CD4-positive, alpha-beta memory T cell (primary cell): ENCODE measurements at regions not wholly inside any gene's neighbourhood (a gene's known extent, or its start where the extent isn't known, plus 50 kb on each side); places are given as distances from the start of the nearest gene placed in this dataset.

Experiments used
- CTCF ChIA-PET: fragments of 350-600 bp; sonication (Branson Sonifier 250); formaldehyde crosslinking; loops from one replicate; lab custom pipeline; 2021; ENCODE audit warnings: inconsistent platforms; ENCODE audit not compliant: partially characterized antibody; lab: Charles Lee
- POLR2A ChIA-PET: fragments of 350-600 bp; sonication (Branson Sonifier 250); formaldehyde crosslinking; loops from one replicate; lab custom pipeline; 2021; ENCODE audit not compliant: partially characterized antibody; lab: Charles Lee
- DNase-seq, 5 donors: peaks; one replicate each; pipeline versions ENCODE4 v3.0.0 to v3.0.0-alpha.2; 2020 to 2022; ENCODE audit warnings: mixed read lengths in 1 of 5
- H3K27ac ChIP-seq: one replicate; pipeline ENCODE4 v1.7.0; 2013; ENCODE audit warnings: low read depth, low read length
- H3K27me3 ChIP-seq: 2 replicates; pipeline ENCODE4 v1.7.0; 2013; ENCODE audit warnings: mild to moderate bottlenecking, low read length, moderate library complexity; ENCODE audit not compliant: insufficient read depth
- H3K36me3 ChIP-seq: 2 replicates; pipeline ENCODE4 v1.7.0; 2013; ENCODE audit warnings: mild to moderate bottlenecking, low read length, moderate library complexity; ENCODE audit not compliant: insufficient read depth
- H3K4me1 ChIP-seq: 2 replicates; pipeline ENCODE4 v1.7.0; 2013; ENCODE audit warnings: mild to moderate bottlenecking, low read length, moderate library complexity; ENCODE audit not compliant: insufficient read depth
- H3K4me3 ChIP-seq, 2 donors: one replicate each; pipeline ENCODE4 v1.7.0; 2013; ENCODE audit warnings: low read length in 2 of 2, mild to moderate bottlenecking in 1 of 2
- H3K9me3 ChIP-seq, 2 donors: one replicate each; pipeline ENCODE4 v1.7.0; 2013; ENCODE audit warnings: low read length in 2 of 2, control low read depth in 1 of 2; ENCODE audit not compliant: control insufficient read depth in 1 of 2
- H3K27ac Mint-ChIP-seq, 7 donors: one replicate each; pipeline ENCODE4 v1.8.0; 2020 to 2021; ENCODE audit warnings: mixed read lengths in 7 of 7, mild to moderate bottlenecking in 6 of 7, inconsistent platforms in 3 of 7, moderate library complexity in 3 of 7
- H3K27me3 Mint-ChIP-seq, 2 donors: one replicate each; pipeline ENCODE4 v1.8.0; 2020 to 2021; ENCODE audit warnings: mixed read lengths in 2 of 2
- H3K36me3 Mint-ChIP-seq, 2 donors: one replicate each; pipeline ENCODE4 v1.8.0; 2020 to 2021; ENCODE audit warnings: mixed read lengths in 2 of 2, inconsistent platforms in 1 of 2, mild to moderate bottlenecking in 1 of 2
- H3K4me1 Mint-ChIP-seq, 4 donors: one replicate each; pipeline ENCODE4 v1.8.0; 2020 to 2021; ENCODE audit warnings: mixed read lengths in 4 of 4, mild to moderate bottlenecking in 1 of 4
- H3K4me3 Mint-ChIP-seq, 8 donors: one replicate each; pipeline ENCODE4 v1.8.0; 2020 to 2021; ENCODE audit warnings: mixed read lengths in 8 of 8, mild to moderate bottlenecking in 7 of 8, moderate library complexity in 6 of 8, inconsistent platforms in 3 of 8
- H3K9me3 Mint-ChIP-seq, 8 donors: one replicate each; pipeline ENCODE4 v1.8.0; 2020 to 2021; ENCODE audit warnings: mixed read lengths in 8 of 8, mild to moderate bottlenecking in 5 of 8, inconsistent platforms in 3 of 8, moderate library complexity in 1 of 8
- intact Hi-C: fragments of 100-400 bp; cut with micrococcal nuclease; formaldehyde crosslinking; loops from one replicate; pipeline ENCODE4 v1.15.1; 2023

DNA sequence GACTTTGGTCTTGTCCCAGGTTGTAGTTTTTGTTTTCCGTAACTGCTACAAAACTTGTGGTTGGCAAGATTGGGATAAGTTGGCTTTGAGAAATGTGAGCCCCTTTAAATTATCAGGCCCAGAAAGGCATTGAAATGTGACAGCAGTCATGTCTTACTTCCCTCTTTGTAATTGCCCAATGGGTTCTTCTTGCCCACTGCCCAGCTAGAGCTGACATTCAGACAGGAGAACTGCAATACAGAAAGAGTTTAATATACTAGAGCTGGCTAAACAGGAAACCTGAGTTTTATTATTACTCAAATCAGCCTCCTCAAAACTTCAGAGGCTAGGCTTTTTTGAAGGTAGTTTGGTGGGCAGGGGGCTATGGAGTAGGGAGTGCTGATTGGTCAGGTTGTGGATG lies 288.3 kb downstream of the ZNF674 start:
- no peak for DNase-seq
- Histone ChIP-seq H3K36me3 (no peaks in the 10 kb centered on the region), H3K4me3 (no peak overlapping the region), H3K27me3 (no peaks in the 10 kb centered on the region), H3K27ac (no peak overlapping the region), H3K4me1 (peaks cover 19% of the 10 kb centered on the region), H3K9me3 (no peaks in the 10 kb centered on the region)
- POLR2A ChIA-PET = no interaction called here
- Mint-ChIP-seq H3K4me1 (peaks cover 6 to 13% (median 10%) of the 10 kb centered on the region in 4 donors), H3K4me3 (peak overlapping the region in 1 of 8 donors; percentile 24), H3K9me3 (no peaks in the 10 kb centered on the region), H3K36me3 (no peaks in the 10 kb centered on the region), H3K27me3 (no peaks in the 10 kb centered on the region), H3K27ac (peak overlapping the region in 4 of 7 donors; percentile 5 to 54 (median 12))
- CTCF ChIA-PET = interaction anchor here (1.3 kb wide), 1 partner anchor 119 kb away, joined by 3 read pairs; no protein-coding TSS in a partner anchor
- intact Hi-C loops = no loop called here

DNA sequence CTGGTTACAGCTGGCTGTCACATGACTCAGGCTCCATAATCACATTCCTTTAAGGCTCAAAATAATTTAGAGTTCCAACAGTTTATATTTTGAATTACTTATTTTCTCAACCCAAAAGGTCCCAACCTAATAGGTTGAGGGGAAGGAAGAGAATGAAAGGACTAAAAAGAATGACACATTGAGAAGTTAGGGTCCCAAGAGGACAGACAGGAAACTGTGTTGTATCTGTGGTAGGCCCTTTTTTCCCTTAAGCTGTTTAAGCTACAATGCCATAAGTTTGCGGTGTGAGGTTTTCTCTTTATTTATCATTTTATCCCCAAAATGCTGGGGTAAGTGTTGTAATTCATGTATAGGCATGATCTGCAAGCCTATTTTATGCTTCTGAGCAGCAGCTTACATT lies 290.2 kb downstream of the ZNF674 start:
- Histone ChIP-seq H3K27ac (no peak overlapping the region), H3K4me3 (no peak overlapping the region), H3K4me1 (peaks cover 19% of the 10 kb centered on the region), H3K27me3 (no peaks in the 10 kb centered on the region), H3K36me3 (no peaks in the 10 kb centered on the region), H3K9me3 (no peaks in the 10 kb centered on the region)
- intact Hi-C loops = no loop called here
- Mint-ChIP-seq H3K36me3 (no peaks in the 10 kb centered on the region), H3K27ac (no peak overlapping the region), H3K27me3 (no peaks in the 10 kb centered on the region), H3K4me1 (peaks cover 6 to 13% (median 10%) of the 10 kb centered on the region in 4 donors), H3K9me3 (no peaks in the 10 kb centered on the region), H3K4me3 (no peak overlapping the region)
- DNase-seq = no peak
- POLR2A ChIA-PET = no interaction called here
- CTCF ChIA-PET = no interaction called here

DNA sequence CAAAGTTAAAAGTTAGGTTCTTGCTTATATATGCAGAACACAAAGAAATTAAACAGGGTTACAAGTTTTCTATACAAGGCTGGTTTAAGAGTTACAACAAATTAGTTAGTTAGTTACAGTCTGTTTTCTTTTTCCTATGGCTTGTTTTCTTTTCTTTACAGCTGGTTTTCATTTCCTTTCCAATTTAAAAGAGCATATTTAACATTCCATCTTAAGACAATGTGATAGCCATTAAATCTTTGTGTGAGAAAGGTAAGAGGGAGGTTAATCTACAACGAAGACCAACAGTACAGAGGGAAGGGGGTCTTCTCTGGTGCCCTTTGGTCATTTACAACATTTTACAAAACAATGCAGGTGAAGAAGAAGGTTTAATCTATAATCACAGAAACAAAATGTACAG lies 290.6 kb downstream of the ZNF674 start:
- CTCF ChIA-PET = no interaction called here
- no peaks in the 10 kb centered on the region for H3K27me3 ChIP-seq

DNA sequence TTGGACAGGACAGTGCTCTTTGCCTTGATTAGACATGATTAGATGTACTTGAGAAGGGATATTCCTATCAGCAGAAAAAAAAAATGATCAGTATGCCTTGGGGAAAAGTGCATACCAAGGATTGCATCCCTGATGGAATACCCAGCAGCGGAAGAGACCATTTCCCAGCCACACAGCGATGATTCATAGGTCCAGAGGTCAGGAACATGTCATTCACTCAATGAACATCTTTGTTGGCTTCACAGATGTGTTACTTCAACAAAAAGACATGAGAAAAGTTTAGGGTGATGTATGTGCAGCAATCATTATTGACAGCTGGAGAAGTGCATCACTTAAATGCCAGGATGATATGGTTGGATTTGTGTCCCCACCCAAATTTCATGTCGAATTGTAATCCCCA lies 293.5 kb downstream of the ZNF674 start:
- Mint-ChIP-seq H3K4me3 (no peak overlapping the region), H3K4me1 (no peaks in the 10 kb centered on the region), H3K36me3 (no peaks in the 10 kb centered on the region), H3K27me3 (no peaks in the 10 kb centered on the region), H3K9me3 (no peaks in the 10 kb centered on the region), H3K27ac (no peak overlapping the region)
- DNase-seq = no peak
- H3K4me3 ChIP-seq = no peak overlapping the region
- intact Hi-C loops = no loop called here
- ChIA-PET CTCF (no interaction called here), POLR2A (no interaction called here)
- no peaks in the 10 kb centered on the region for H3K9me3 ChIP-seq
- no peaks in the 10 kb centered on the region for H3K27me3 ChIP-seq
- peaks cover 5% of the 10 kb centered on the region for H3K4me1 ChIP-seq
- no peaks in the 10 kb centered on the region for H3K36me3 ChIP-seq
- H3K27ac ChIP-seq = no peak overlapping the region

More for the DNA sequence above, 290.6 kb downstream of the ZNF674 start:
- Histone ChIP-seq H3K4me3 (no peak overlapping the region), H3K9me3 (no peaks in the 10 kb centered on the region), H3K4me1 (peaks cover 19% of the 10 kb centered on the region), H3K27ac (no peak overlapping the region), H3K36me3 (no peaks in the 10 kb centered on the region)
- Mint-ChIP-seq H3K27ac (no peak overlapping the region), H3K4me3 (peak overlapping the region in 1 of 8 donors; percentile 51), H3K36me3 (no peaks in the 10 kb centered on the region), H3K4me1 (peaks cover 6 to 13% (median 10%) of the 10 kb centered on the region in 4 donors), H3K9me3 (no peaks in the 10 kb centered on the region), H3K27me3 (no peaks in the 10 kb centered on the region)
- intact Hi-C loops = no loop called here
- POLR2A ChIA-PET = no interaction called here
- DNase-seq = no peak

GRCh38 chrX:46250151-46250550 lies 295.1 kb downstream of the ZNF674 start:
- intact Hi-C loops = no loop called here
- no peaks in the 10 kb centered on the region for H3K9me3 ChIP-seq
- H3K4me1 Mint-ChIP-seq = no peaks in the 10 kb centered on the region

DNA sequence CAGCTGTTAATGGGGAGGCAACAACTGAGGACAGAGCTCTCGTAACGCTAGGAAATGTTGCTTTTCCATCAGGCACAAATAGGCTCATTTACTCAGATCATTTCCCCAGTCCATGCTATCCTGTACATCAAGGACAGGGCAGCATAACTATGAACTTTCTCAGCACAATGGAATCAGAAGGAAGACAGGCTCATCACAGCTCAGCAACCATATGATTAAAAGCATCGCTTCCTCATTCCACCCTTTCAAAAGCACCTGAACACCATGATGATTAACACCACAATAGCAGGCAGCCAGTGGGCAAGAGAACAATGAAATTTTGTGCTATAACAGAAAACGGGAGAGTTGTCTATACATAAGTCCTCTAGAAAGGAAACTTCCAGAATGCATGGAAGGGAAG lies 297.8 kb downstream of the ZNF674 start:
- Mint-ChIP-seq H3K27me3 (no peaks in the 10 kb centered on the region), H3K4me1 (no peaks in the 10 kb centered on the region), H3K36me3 (no peaks in the 10 kb centered on the region), H3K4me3 (no peak overlapping the region), H3K9me3 (no peaks in the 10 kb centered on the region), H3K27ac (no peak overlapping the region)
- intact Hi-C loops = no loop called here
- Histone ChIP-seq H3K36me3 (no peaks in the 10 kb centered on the region), H3K27me3 (no peaks in the 10 kb centered on the region), H3K4me3 (no peak overlapping the region), H3K27ac (no peak overlapping the region), H3K4me1 (no peaks in the 10 kb centered on the region), H3K9me3 (no peaks in the 10 kb centered on the region)
- CTCF ChIA-PET = no interaction called here
- DNase-seq = no peak
- POLR2A ChIA-PET = no interaction called here

More at GRCh38 chrX:46250151-46250550, 295.1 kb downstream of the ZNF674 start:
- Mint-ChIP-seq H3K27me3 (no peaks in the 10 kb centered on the region), H3K9me3 (no peaks in the 10 kb centered on the region), H3K4me3 (no peak overlapping the region), H3K27ac (no peak overlapping the region), H3K36me3 (no peaks in the 10 kb centered on the region)
- POLR2A ChIA-PET = no interaction called here
- H3K36me3 ChIP-seq = no peaks in the 10 kb centered on the region
- no peak overlapping the region for H3K27ac ChIP-seq
- no peaks in the 10 kb centered on the region for H3K4me1 ChIP-seq
- CTCF ChIA-PET = no interaction called here
- H3K27me3 ChIP-seq = no peaks in the 10 kb centered on the region
- no peak for DNase-seq
- H3K4me3 ChIP-seq = no peak overlapping the region

GRCh38 chrX:46244451-46244850 lies 300.8 kb downstream of the ZNF674 start:
- H3K4me3 Mint-ChIP-seq = no peak overlapping the region
- H3K27ac Mint-ChIP-seq = no peak overlapping the region
- Histone ChIP-seq H3K36me3 (no peaks in the 10 kb centered on the region), H3K27me3 (no peaks in the 10 kb centered on the region), H3K9me3 (no peaks in the 10 kb centered on the region), H3K4me3 (no peak overlapping the region), H3K27ac (no peak overlapping the region), H3K4me1 (no peaks in the 10 kb centered on the region)
- no peak for DNase-seq
- ChIA-PET POLR2A (no interaction called here), CTCF (no interaction called here)
- intact Hi-C loops = no loop called here
- no peaks in the 10 kb centered on the region for H3K27me3 Mint-ChIP-seq
- no peaks in the 10 kb centered on the region for H3K4me1 Mint-ChIP-seq
- peaks cover 0 to 2% (median 0%) of the 10 kb centered on the region in 8 donors for H3K9me3 Mint-ChIP-seq
- H3K36me3 Mint-ChIP-seq = no peaks in the 10 kb centered on the region

DNA sequence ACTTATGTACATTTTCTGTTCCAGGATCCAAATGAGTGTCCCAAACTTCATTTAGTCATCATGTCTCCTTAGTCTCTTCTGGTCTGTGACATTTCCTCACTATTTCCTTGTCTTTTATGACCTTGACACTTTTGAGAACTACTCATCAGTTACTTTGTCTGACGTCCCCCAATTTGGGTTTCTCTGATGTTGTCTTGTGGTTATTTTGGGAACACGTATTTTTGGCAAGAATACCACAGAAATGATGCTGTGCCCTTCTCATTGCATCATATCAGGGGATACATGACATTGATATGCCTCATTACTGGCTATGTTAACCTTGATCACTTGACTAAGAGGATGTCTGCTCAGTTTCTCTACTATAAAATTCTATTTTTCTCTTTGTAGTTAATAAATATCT lies 308.8 kb downstream of the ZNF674 start:
- Histone ChIP-seq H3K4me3 (no peak overlapping the region), H3K9me3 (no peaks in the 10 kb centered on the region), H3K27me3 (no peaks in the 10 kb centered on the region), H3K27ac (no peak overlapping the region), H3K4me1 (no peaks in the 10 kb centered on the region), H3K36me3 (no peaks in the 10 kb centered on the region)
- ChIA-PET CTCF (no interaction called here), POLR2A (no interaction called here)
- Mint-ChIP-seq H3K27me3 (no peaks in the 10 kb centered on the region), H3K4me1 (peaks cover 0 to 5% (median 0%) of the 10 kb centered on the region in 4 donors), H3K36me3 (no peaks in the 10 kb centered on the region), H3K9me3 (peaks cover 0 to 2% (median 0%) of the 10 kb centered on the region in 8 donors), H3K4me3 (no peak overlapping the region), H3K27ac (no peak overlapping the region)
- DNase-seq = no peak
- intact Hi-C loops = no loop called here
